ENCODE measurements at regions not wholly inside any gene's neighbourhood (a gene's known extent, or its start where the extent isn't known, plus 50 kb on each side); places are given as distances from the start of the nearest gene placed in this dataset.

- H3K27ac ChIP-seq (ENCODE audit: poor library complexity, severe bottlenecking) = no peak overlapping the region
- TF ChIP-seq, protein P1, sequence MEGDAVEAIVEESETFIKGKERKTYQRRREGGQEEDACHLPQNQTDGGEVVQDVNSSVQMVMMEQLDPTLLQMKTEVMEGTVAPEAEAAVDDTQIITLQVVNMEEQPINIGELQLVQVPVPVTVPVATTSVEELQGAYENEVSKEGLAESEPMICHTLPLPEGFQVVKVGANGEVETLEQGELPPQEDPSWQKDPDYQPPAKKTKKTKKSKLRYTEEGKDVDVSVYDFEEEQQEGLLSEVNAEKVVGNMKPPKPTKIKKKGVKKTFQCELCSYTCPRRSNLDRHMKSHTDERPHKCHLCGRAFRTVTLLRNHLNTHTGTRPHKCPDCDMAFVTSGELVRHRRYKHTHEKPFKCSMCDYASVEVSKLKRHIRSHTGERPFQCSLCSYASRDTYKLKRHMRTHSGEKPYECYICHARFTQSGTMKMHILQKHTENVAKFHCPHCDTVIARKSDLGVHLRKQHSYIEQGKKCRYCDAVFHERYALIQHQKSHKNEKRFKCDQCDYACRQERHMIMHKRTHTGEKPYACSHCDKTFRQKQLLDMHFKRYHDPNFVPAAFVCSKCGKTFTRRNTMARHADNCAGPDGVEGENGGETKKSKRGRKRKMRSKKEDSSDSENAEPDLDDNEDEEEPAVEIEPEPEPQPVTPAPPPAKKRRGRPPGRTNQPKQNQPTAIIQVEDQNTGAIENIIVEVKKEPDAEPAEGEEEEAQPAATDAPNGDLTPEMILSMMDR (IDR thresholded peaks at IDR 0.05; ENCODE audit: poor library complexity, severe bottlenecking) = no peak
- no peaks in the 10 kb centered on the region for H3K9me3 ChIP-seq (ENCODE audit: severe bottlenecking)
- no peak overlapping the region for H3K4me3 ChIP-seq (ENCODE audit: severe bottlenecking)
- H3K4me1 ChIP-seq (ENCODE audit: insufficient read depth, poor library complexity, severe bottlenecking) = no peaks in the 10 kb centered on the region
- DNase-seq (ENCODE audit: low spot score) (no peak), ATAC-seq (ENCODE audit: low read depth) (no peak)
- H3K36me3 ChIP-seq (ENCODE audit: low read depth) = no peaks in the 10 kb centered on the region
- H3K27me3 ChIP-seq (ENCODE audit: insufficient read depth, poor library complexity, severe bottlenecking) = no peaks in the 10 kb centered on the region
Observed at GRCh38 chr1:53390261-53390660, 62.4 kb upstream of the LRP8 start.

DNA sequence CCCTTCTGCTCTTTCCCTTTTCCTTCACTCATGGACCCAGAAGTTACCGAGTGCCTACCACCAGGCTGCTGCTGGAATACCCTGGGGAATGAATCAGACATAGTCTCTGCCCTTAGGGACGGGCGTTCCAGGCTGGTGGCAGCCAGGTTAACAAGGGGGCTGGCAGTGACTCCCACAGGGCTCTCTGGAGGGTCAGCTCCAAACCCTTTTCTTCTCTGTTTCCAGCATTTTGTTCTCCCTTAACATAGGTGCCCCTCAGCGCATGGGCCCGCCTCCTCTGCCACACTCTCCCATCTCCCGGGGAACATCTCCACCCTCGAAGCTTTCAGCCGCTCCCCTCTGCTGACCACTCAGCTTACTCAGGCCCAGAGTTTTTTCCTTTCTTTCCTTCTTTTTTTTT, 62.9 kb upstream of the LRP8 start:
- ATAC-seq (ENCODE audit: low read depth) = no peak
- no peak for DNase-seq (ENCODE audit: low spot score)
- Histone ChIP-seq H3K4me1 (ENCODE audit: insufficient read depth, poor library complexity, severe bottlenecking) (no peaks in the 10 kb centered on the region), H3K27me3 (ENCODE audit: insufficient read depth, poor library complexity, severe bottlenecking) (no peaks in the 10 kb centered on the region), H3K9me3 (ENCODE audit: severe bottlenecking) (no peaks in the 10 kb centered on the region), H3K36me3 (ENCODE audit: low read depth) (no peaks in the 10 kb centered on the region), H3K27ac (ENCODE audit: poor library complexity, severe bottlenecking) (no peak overlapping the region), H3K4me3 (ENCODE audit: severe bottlenecking) (no peak overlapping the region)
- TF ChIP-seq, protein P1 (IDR thresholded peaks at IDR 0.05; ENCODE audit: poor library complexity, severe bottlenecking) = no peak

DNA sequence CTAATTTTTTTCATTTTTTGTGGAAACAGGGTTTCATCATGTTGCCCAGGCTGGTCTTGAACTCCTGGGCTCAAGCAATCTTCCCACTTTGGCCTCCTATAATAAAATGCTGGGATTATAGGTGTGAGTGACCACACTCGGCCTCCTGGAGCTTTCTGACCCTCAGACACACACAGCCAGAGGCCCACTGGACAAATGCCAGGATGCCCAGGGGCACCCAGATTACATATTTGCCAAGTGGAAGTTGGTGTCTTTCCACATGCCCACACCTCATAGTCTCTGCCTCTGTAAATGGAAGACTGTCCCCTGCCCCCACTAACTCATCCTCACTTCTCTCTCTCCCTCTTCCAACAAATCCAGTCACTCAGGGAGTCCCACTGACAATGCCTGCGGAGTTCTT, 63.4 kb upstream of the LRP8 start:
- Histone ChIP-seq H3K4me1 (ENCODE audit: insufficient read depth, poor library complexity, severe bottlenecking) (no peaks in the 10 kb centered on the region), H3K9me3 (ENCODE audit: severe bottlenecking) (no peaks in the 10 kb centered on the region), H3K27me3 (ENCODE audit: insufficient read depth, poor library complexity, severe bottlenecking) (no peaks in the 10 kb centered on the region), H3K4me3 (ENCODE audit: severe bottlenecking) (no peak overlapping the region), H3K36me3 (ENCODE audit: low read depth) (no peaks in the 10 kb centered on the region), H3K27ac (ENCODE audit: poor library complexity, severe bottlenecking) (no peak overlapping the region)
- ATAC-seq (ENCODE audit: low read depth) (no peak), DNase-seq (ENCODE audit: low spot score) (no peak)
- TF ChIP-seq, protein P1 (IDR thresholded peaks at IDR 0.05; ENCODE audit: poor library complexity, severe bottlenecking) = no peak

DNA sequence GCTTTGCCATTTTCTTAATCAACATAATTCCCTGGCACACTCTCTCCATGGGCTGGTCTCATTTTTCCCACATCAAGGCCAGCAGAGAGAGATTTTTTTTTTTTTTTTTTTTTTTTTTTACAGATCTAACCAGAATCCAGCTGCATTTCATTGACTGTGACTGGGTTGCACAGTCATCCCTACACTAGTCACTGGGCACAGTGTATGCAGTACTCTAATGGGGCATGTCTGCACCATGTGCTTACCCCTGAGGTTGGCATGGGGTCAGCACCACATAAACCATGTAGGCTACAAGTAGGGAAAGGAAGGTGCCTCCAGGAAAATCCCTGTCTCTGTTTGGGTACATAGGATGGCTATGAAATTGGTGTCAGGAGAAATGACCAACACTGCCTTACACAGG, 64.1 kb upstream of the LRP8 start:
- Histone ChIP-seq H3K4me1 (ENCODE audit: insufficient read depth, poor library complexity, severe bottlenecking) (no peaks in the 10 kb centered on the region), H3K36me3 (ENCODE audit: low read depth) (no peaks in the 10 kb centered on the region), H3K27ac (ENCODE audit: poor library complexity, severe bottlenecking) (no peak overlapping the region), H3K9me3 (ENCODE audit: severe bottlenecking) (no peaks in the 10 kb centered on the region), H3K27me3 (ENCODE audit: insufficient read depth, poor library complexity, severe bottlenecking) (no peaks in the 10 kb centered on the region), H3K4me3 (ENCODE audit: severe bottlenecking) (no peak overlapping the region)
- ATAC-seq (ENCODE audit: low read depth) = no peak
- TF ChIP-seq, protein P1 (IDR thresholded peaks at IDR 0.05; ENCODE audit: poor library complexity, severe bottlenecking) = no peak
- DNase-seq (ENCODE audit: low spot score) = no peak

- Histone ChIP-seq H3K27ac (ENCODE audit: poor library complexity, severe bottlenecking) (no peak overlapping the region), H3K4me3 (ENCODE audit: severe bottlenecking) (no peak overlapping the region), H3K4me1 (ENCODE audit: insufficient read depth, poor library complexity, severe bottlenecking) (no peaks in the 10 kb centered on the region), H3K27me3 (ENCODE audit: insufficient read depth, poor library complexity, severe bottlenecking) (no peaks in the 10 kb centered on the region), H3K9me3 (ENCODE audit: severe bottlenecking) (no peaks in the 10 kb centered on the region), H3K36me3 (ENCODE audit: low read depth) (no peaks in the 10 kb centered on the region)
- DNase-seq (ENCODE audit: low spot score) = no peak
- TF ChIP-seq, protein P1 (IDR thresholded peaks at IDR 0.05; ENCODE audit: poor library complexity, severe bottlenecking) = no peak
- ATAC-seq (ENCODE audit: low read depth) = no peak
Observed at GRCh38 chr1:53392460-53392859, 64.6 kb upstream of the LRP8 start.
